ENCODE measurements at regions not wholly inside any gene's neighbourhood (a gene's known extent, or its start where the extent isn't known, plus 50 kb on each side); places are given as distances from the start of the nearest gene placed in this dataset.
"Not testable (repeated sequence)": the region's sequence is repeated elsewhere in the genome, so short reads cannot be mapped to it uniquely, and the experiment has no call there.

GRCh38 chr15:20309395-20309794 is 232.2 kb downstream of the GOLGA6L6 start:
- H3K27me3 ChIP-seq (ENCODE audit: control insufficient read depth in 5 of 5, insufficient read depth in 4 of 5, low read length in 5 of 5); H3K4me1 ChIP-seq (ENCODE audit: control insufficient read depth in 5 of 5, insufficient read depth in 5 of 5, low read length in 5 of 5); H3K27ac ChIP-seq (ENCODE audit: low read depth, low read length); H3K9me3 ChIP-seq (ENCODE audit: control insufficient read depth in 5 of 5, low read length in 5 of 5); H3K4me3 ChIP-seq (ENCODE audit: low read depth in 1 of 5, low read length in 5 of 5); H3K36me3 ChIP-seq (ENCODE audit: control insufficient read depth in 5 of 5, insufficient read depth in 5 of 5, low read length in 5 of 5); H3K9ac ChIP-seq (ENCODE audit: low read length in 5 of 5): not testable (repeated sequence)

- not testable (repeated sequence) for H3K9ac ChIP-seq (ENCODE audit: low read length in 5 of 5)
Measured at GRCh38 chr15:20308027-20308690, 233.4 kb downstream of the GOLGA6L6 start.

GRCh38 chr15:20307137-20307536 is 234.5 kb downstream of the GOLGA6L6 start:
- H3K27ac ChIP-seq (ENCODE audit: low read depth, low read length); H3K36me3 ChIP-seq (ENCODE audit: control insufficient read depth in 5 of 5, insufficient read depth in 5 of 5, low read length in 5 of 5); H3K9ac ChIP-seq (ENCODE audit: low read length in 5 of 5); H3K4me3 ChIP-seq (ENCODE audit: low read depth in 1 of 5, low read length in 5 of 5); H3K27me3 ChIP-seq (ENCODE audit: control insufficient read depth in 5 of 5, insufficient read depth in 4 of 5, low read length in 5 of 5); H3K4me1 ChIP-seq (ENCODE audit: control insufficient read depth in 5 of 5, insufficient read depth in 5 of 5, low read length in 5 of 5); H3K9me3 ChIP-seq (ENCODE audit: control insufficient read depth in 5 of 5, low read length in 5 of 5): not testable (repeated sequence)

More at GRCh38 chr15:20308027-20308690, 233.4 kb downstream of the GOLGA6L6 start:
- H3K36me3 ChIP-seq (ENCODE audit: control insufficient read depth in 5 of 5, insufficient read depth in 5 of 5, low read length in 5 of 5); H3K4me1 ChIP-seq (ENCODE audit: control insufficient read depth in 5 of 5, insufficient read depth in 5 of 5, low read length in 5 of 5); H3K9me3 ChIP-seq (ENCODE audit: control insufficient read depth in 5 of 5, low read length in 5 of 5); H3K4me3 ChIP-seq (ENCODE audit: low read depth in 1 of 5, low read length in 5 of 5); H3K27ac ChIP-seq (ENCODE audit: low read depth, low read length); H3K27me3 ChIP-seq (ENCODE audit: control insufficient read depth in 5 of 5, insufficient read depth in 4 of 5, low read length in 5 of 5): not testable (repeated sequence)

GRCh38 chr15:20306497-20307106 is 235.0 kb downstream of the GOLGA6L6 start:
- not testable (repeated sequence) for H3K4me3 ChIP-seq (ENCODE audit: low read depth in 1 of 5, low read length in 5 of 5); H3K4me1 ChIP-seq (ENCODE audit: control insufficient read depth in 5 of 5, insufficient read depth in 5 of 5, low read length in 5 of 5); H3K9me3 ChIP-seq (ENCODE audit: control insufficient read depth in 5 of 5, low read length in 5 of 5); H3K27me3 ChIP-seq (ENCODE audit: control insufficient read depth in 5 of 5, insufficient read depth in 4 of 5, low read length in 5 of 5); H3K9ac ChIP-seq (ENCODE audit: low read length in 5 of 5); H3K36me3 ChIP-seq (ENCODE audit: control insufficient read depth in 5 of 5, insufficient read depth in 5 of 5, low read length in 5 of 5); H3K27ac ChIP-seq (ENCODE audit: low read depth, low read length)

- not testable (repeated sequence) for H3K27me3 ChIP-seq (ENCODE audit: control insufficient read depth in 5 of 5, insufficient read depth in 4 of 5, low read length in 5 of 5); H3K36me3 ChIP-seq (ENCODE audit: control insufficient read depth in 5 of 5, insufficient read depth in 5 of 5, low read length in 5 of 5); H3K9ac ChIP-seq (ENCODE audit: low read length in 5 of 5); H3K4me1 ChIP-seq (ENCODE audit: control insufficient read depth in 5 of 5, insufficient read depth in 5 of 5, low read length in 5 of 5); H3K27ac ChIP-seq (ENCODE audit: low read depth, low read length); H3K9me3 ChIP-seq (ENCODE audit: control insufficient read depth in 5 of 5, low read length in 5 of 5); H3K4me3 ChIP-seq (ENCODE audit: low read depth in 1 of 5, low read length in 5 of 5)
Measured at GRCh38 chr15:20305912-20306311, 235.7 kb downstream of the GOLGA6L6 start.

GRCh38 chr15:20305015-20305465 is 236.6 kb downstream of the GOLGA6L6 start:
- not testable (repeated sequence) for H3K27ac ChIP-seq (ENCODE audit: low read depth, low read length); H3K36me3 ChIP-seq (ENCODE audit: control insufficient read depth in 5 of 5, insufficient read depth in 5 of 5, low read length in 5 of 5); H3K27me3 ChIP-seq (ENCODE audit: control insufficient read depth in 5 of 5, insufficient read depth in 4 of 5, low read length in 5 of 5); H3K9ac ChIP-seq (ENCODE audit: low read length in 5 of 5); H3K4me1 ChIP-seq (ENCODE audit: control insufficient read depth in 5 of 5, insufficient read depth in 5 of 5, low read length in 5 of 5); H3K9me3 ChIP-seq (ENCODE audit: control insufficient read depth in 5 of 5, low read length in 5 of 5); H3K4me3 ChIP-seq (ENCODE audit: low read depth in 1 of 5, low read length in 5 of 5)

- H3K4me3 ChIP-seq (ENCODE audit: low read depth in 1 of 5, low read length in 5 of 5); H3K9ac ChIP-seq (ENCODE audit: low read length in 5 of 5); H3K27ac ChIP-seq (ENCODE audit: low read depth, low read length); H3K9me3 ChIP-seq (ENCODE audit: control insufficient read depth in 5 of 5, low read length in 5 of 5); H3K27me3 ChIP-seq (ENCODE audit: control insufficient read depth in 5 of 5, insufficient read depth in 4 of 5, low read length in 5 of 5); H3K4me1 ChIP-seq (ENCODE audit: control insufficient read depth in 5 of 5, insufficient read depth in 5 of 5, low read length in 5 of 5); H3K36me3 ChIP-seq (ENCODE audit: control insufficient read depth in 5 of 5, insufficient read depth in 5 of 5, low read length in 5 of 5): not testable (repeated sequence)
Measured at GRCh38 chr15:20304282-20305014, 237.2 kb downstream of the GOLGA6L6 start.

- H3K27me3 ChIP-seq (ENCODE audit: control insufficient read depth in 5 of 5, insufficient read depth in 4 of 5, low read length in 5 of 5); H3K4me1 ChIP-seq (ENCODE audit: control insufficient read depth in 5 of 5, insufficient read depth in 5 of 5, low read length in 5 of 5); H3K27ac ChIP-seq (ENCODE audit: low read depth, low read length); H3K4me3 ChIP-seq (ENCODE audit: low read depth in 1 of 5, low read length in 5 of 5); H3K36me3 ChIP-seq (ENCODE audit: control insufficient read depth in 5 of 5, insufficient read depth in 5 of 5, low read length in 5 of 5); H3K9ac ChIP-seq (ENCODE audit: low read length in 5 of 5); H3K9me3 ChIP-seq (ENCODE audit: control insufficient read depth in 5 of 5, low read length in 5 of 5): not testable (repeated sequence)
Measured at GRCh38 chr15:20303248-20304171, 238.1 kb downstream of the GOLGA6L6 start.

GRCh38 chr15:20302141-20303069 is 239.2 kb downstream of the GOLGA6L6 start:
- not testable (repeated sequence) for H3K36me3 ChIP-seq (ENCODE audit: control insufficient read depth in 5 of 5, insufficient read depth in 5 of 5, low read length in 5 of 5); H3K9me3 ChIP-seq (ENCODE audit: control insufficient read depth in 5 of 5, low read length in 5 of 5); H3K9ac ChIP-seq (ENCODE audit: low read length in 5 of 5); H3K4me1 ChIP-seq (ENCODE audit: control insufficient read depth in 5 of 5, insufficient read depth in 5 of 5, low read length in 5 of 5); H3K4me3 ChIP-seq (ENCODE audit: low read depth in 1 of 5, low read length in 5 of 5); H3K27ac ChIP-seq (ENCODE audit: low read depth, low read length); H3K27me3 ChIP-seq (ENCODE audit: control insufficient read depth in 5 of 5, insufficient read depth in 4 of 5, low read length in 5 of 5)
